GM21447 (cell line): ENCODE measurements at regions not wholly inside any gene's neighbourhood (a gene's known extent, or its start where the extent isn't known, plus 50 kb on each side); places are given as distances from the start of the nearest gene placed in this dataset.

ENCODE experiments used
- ATAC-seq: cut with Tn5 transposase; IDR thresholded peaks from one replicate; pipeline ENCODE4 v1.9.1; 2021; ENCODE audit not compliant: unreplicated experiment

DNA sequence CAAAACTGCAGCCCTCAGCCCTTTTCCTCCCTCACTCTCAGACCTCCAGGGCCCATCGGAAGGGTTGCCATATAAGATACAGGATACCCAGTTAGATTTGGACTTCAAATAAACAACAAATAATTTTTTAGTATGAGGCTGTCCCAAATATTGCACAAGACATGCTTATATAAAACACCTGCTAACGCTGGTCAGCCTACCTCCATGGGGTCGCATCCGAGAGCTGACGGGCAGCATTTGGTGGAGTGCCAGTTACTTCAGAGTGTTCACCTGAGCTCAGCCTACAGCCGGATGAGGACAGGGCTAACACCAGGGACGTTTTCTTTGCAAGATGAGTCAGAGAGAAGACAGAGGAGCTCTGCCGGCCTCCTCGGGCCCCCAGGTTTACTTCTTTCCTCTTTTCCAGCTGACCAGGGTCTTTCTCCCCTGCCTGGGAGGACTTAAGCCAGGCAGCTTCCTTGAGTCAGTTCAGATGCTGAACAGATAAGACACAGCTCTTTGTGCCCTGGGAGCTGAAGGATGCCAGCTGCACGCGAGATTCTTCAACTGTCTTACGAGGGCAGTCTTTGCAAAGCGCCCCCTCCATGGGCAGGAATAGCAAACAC, 141.2 kb upstream of the KCNG1 start:
- ATAC-seq, result no peak

DNA sequence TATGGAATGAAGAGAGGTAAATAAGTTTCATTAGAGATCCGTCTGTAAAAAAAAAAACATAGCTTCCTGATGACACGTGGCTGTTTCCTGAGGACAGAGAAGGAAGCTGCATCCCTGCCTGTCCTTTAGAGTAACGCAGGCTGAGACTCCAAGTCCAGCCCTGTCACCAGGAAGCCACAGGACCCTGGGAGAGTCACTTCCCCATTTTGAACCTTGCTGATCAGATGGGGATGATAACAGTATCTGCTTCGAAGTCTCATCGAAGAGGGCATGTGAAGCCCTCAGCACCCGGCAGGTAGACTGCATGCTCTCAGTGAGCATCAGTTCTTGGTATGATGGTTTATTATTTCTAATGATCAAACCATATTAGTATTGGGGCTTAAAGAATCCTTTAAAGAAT, 139.1 kb upstream of the KCNG1 start:
- no peak for ATAC-seq

DNA sequence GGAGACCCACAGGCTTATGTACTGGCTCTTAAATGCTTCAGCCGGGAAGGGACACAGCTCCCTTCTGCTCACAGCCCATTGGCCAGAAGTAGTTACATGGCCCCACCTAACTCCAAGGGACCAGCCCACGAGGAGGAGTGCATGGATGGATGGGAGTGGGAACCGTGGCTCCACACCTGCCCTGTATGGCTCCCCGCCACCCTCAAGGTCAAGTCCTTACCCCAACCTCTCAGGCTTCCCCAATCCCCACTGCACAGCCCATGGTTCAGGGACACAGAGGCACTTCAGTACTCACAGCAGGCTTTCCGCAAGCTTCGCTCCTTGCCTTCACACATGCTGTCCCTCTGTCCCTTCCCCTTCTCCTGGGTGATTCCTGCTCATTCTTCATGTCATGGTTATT, 137.9 kb upstream of the KCNG1 start:
- no peak for ATAC-seq

DNA sequence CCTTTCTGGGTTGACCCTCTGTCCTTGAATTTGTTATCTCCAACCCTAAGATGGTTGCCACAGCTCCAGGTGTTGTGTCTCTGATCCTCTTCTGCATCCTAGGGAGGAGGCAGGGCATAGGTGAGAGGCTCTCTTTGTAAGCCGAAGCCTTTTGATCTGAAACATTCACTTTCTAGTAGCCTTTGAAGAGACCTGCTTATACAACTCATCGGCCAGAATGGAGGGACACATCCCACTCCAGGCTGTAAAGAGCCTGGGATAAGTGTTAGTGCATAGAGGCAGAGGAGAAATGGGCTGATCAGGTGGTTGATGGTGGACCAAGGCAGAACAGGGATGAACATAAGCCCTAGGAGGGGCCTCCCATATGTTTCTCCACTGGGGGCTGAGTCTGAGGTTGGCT, 137.1 kb upstream of the KCNG1 start:
- no peak for ATAC-seq

DNA sequence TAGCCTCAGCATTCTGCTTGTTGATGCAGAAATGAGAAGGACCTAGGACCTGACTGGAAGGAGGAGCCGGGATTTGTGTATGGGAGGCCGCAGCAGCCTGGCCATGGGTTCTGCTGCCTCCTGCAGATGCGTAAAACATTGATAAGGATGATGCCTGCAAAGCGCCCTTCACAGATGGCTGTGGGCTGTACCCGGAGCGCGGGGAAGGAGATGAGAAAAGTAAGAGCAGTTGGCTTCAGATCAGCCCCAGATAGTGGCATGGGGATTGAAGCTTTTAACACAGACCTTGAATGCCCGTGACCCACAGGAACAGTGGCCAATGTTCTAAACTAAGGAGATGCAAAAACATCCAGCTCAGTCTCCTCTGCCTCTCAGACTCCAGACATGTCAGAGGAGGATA, 136.4 kb upstream of the KCNG1 start:
- no peak for ATAC-seq

DNA sequence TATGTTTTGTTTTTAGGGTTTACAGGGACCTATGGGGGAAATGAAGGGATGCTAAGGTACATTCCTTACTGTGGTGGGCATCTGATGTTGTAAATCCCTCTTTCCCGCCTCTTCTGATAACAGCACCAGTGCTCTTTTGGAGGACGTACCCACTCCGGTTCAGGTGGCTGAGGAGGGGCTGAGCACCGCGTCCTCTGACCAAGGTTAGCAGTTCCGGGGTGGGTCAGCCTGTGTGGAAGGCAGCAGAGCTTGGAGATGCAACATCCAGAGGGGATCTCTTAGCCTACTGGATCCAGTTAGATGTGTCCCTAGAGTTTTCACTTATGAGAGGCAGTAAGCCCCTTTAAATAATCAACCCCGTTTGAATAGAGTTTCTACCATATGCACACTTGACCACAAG, 135.3 kb upstream of the KCNG1 start:
- no peak for ATAC-seq

DNA sequence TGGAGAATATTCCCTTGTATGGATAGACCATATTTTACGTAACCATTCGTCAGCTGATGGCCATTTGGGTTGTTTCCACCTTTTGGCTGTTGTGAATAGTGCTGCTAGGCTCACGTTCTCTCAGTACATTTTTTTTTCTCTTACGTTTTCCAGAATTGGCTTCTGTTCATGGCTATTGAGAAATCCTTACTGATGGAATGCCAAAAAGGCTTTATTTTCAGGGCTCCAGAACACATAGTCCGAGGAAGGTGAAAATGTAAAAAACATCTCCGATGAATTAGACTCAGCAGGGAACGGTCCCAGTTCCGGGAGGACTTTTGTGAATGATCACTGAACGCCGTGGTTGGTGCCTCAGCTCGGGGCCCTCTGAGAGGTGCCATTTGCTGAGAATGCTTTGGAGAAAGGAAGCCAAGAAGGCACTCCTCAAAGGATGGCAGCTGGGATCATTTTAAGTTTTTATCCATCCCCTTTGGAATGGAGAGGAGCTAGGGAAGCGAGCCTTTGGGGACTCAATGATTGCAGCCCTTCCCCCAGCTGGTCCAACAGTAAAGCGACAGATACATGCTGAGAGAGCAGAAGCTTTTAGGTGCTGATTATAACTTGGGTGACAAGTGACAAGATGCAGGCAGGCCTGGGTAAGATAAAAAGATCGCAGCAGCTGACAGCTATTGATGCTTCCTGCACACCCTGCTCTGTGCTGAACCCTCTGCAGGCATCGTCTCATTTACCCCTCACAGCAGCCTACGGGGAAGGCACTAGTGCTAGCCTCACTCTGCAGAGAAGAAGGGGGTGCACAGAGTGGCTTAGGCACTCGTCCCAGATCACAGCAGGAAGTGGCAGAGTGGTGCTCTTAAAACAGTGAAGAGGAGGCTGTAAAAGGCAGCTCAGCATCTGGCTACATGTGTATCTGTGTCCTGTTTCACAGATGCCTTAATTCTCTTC, 133.4 kb upstream of the KCNG1 start:
- ATAC-seq, result no peak

DNA sequence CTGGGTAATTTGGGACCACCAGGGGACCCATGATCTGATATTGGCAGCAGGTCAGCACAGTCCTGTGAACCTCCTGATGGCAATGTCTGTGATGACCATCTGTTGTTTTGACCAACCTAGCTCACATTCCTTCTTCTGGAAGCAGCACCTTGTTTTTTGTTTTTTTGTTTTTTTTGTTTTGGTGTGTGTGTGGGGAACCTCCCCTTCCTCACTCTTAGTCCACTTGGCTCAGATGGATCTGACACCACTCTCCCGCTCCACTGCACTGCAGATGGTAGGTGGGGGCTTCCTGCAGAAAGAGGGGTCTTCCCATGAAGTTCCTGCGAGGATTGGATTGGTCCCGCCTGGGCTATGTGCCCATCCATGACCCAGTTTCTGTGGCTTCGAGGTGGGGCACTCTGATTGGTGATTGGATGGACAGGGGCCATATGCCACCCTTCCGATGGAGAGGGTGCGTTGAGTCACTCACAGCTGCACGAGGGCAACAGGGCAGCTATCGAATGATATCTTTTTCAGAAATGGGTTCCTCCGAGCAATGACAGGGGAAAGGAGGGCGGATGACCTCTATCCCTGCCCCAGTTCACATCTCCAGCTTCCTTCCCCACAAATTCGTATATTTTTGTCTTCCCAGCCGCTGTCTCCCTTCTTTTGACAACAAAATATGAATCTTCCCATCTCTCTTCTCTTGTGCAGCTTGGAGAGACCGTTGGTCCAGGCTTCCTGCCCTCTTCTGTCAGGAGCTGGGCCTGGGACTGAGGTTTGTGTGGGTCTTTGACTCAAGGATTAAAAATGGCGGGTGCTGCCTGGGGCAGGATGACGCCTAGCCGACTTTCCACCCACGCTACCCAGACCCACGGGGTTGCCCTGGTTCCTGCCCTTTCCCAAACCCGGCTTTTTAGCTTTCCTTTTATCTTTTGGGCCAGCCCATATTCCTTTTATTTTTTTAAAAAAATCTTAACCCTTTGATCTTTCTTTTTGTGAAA, 132.1 kb upstream of the KCNG1 start:
- ATAC-seq, result no peak

DNA sequence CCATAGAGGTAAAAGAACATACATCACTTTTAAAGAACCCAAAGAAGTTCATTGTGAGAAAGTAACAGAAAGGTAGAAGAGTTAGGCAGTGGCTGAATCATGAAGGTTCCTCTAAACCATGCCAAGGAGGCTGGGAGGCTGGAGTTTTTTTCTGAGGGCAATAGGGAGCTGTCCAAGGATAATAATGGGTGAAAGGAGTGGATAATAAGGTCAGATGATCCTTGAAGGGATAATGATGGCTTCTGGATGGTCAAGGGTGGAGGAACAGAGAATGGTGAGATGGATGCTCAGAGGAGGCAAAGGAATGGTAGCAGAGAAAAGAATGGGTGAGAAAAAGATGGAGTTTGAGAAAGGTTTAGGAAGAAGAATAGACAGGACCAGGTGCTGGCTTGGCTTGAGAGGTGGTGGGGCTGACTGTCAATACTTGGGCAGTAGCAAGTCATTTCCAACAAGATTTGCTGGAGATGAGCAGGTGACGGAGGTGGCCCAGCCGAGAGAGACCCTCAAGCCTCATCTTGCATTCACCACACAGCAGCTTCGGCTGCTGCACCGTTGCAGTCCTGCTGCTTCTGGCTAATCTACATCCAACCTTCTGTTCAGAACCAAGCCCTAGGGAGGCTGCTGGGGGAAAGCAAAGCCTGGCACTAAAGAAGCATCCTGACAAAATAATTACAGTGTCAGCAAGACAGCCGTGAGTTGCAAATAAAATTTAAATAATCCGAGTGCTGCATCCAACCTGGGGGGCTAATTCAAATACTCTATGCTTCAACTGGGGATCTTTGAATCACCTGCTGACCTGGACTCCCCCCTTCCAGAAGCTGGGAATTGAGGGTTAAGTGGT, 131.2 kb upstream of the KCNG1 start:
- ATAC-seq, result no peak

DNA sequence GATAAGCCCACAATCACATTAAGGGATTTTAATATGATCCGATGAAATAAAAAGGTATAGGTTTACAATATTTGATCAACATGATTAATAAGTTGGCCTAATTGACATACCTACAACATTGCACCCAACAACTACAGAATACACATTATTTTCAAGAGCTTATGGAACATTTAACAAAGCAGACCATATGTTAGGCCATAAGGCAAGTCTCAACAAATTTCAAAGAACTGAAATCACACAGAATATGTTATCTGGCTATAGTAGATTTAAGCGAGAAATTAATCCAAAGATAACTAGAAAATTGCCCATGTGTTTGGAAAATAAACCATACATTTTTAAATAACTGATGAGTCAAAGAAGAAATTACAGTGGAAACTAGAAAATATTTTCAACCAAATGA, 126.0 kb upstream of the KCNG1 start:
- ATAC-seq, result no peak

DNA sequence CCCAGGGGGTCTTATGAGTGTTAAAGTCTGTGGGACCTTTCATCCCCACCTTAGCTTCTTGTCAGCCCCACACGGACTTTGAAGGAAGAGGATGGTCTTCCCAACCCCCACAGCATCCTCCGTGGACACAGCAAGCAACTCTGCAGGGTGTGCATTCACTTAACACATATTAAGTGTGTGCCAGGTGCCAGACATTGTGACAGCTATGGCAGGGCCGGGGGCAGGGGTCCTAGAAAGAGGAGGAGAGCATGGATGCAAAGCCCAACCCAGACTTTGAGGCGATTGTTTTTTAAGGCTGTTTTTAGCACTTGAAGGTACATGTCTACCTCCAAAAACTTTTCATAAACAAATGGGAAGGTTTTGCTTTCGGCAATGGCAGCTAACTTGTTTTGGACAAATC, 121.6 kb upstream of the KCNG1 start:
- no peak for ATAC-seq

DNA sequence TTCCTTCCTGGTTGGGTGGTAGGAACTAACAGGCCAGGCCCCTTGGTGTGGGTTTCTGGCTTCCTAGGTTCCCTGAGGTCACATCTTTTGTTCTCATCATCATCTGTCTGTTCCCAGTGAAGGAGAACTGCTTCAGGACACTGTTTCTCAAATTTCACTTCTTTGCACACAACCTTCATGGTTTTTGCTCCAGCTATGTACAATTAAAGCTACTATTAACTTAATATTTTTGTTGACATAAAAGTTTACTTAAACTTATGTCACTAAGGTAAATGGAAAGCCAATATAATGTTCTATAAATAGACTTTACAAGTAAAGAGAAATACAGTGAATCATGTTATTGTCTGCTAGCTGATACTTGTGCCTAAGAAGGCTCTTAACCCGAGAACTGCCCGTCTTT, 120.7 kb upstream of the KCNG1 start:
- ATAC-seq, result no peak

DNA sequence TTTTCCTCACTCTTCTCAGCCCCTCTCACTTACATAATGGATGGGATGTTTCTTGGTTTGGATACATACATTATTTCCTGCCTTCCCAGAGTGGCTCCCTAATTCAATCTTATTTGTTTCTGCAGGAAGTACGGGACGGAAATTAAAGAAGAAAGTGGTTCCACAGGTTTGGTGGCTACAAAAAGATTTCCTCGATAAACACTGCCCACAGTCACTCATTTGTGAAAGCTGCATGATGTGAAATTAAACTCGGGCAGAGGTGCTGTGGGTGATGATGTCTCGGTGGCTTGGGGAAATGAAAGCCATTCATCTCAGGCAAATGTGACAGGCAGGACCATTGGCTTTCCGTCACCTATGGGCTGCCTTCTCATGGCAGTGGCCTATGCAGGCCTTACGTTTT, 119.5 kb upstream of the KCNG1 start:
- ATAC-seq, result no peak

DNA sequence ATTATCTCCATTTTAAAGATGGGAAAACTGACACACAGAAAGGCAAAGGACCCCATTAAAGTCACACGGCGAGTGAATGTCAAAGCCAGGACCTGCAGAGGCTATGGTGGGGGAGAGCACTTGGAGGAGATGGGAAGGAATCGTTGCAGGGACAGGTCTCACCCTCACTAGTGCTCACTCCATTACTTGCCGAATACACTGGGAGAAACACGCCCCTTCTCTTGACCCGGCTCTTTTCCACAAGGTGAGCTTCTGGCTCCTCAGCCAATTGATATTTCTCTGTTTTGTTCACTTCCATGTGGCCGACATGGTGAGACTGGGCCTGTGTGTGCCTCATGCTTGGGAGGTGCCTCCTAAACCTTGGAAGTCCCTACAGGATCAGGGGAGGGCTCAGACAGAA, 117.8 kb upstream of the KCNG1 start:
- ATAC-seq, result no peak

DNA sequence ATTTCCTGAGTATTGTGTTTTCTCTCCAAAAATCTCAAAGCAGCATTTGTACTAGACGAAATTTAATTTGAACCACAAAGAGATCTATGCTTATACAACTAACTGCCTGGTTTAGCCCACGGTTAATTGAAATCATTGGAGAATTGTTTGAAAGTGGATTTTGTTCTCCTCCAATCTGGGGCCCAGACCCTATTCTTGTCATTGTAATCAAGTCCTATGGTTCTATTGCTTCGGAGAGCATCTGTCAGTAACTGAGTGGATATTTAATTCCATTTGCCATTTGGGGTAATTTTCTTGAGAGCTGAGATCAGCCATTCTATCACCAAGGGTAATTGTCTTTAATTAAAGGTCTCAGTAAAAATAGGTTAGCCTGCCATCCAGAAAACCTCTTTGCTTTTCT, 117.0 kb upstream of the KCNG1 start:
- ATAC-seq, result no peak

DNA sequence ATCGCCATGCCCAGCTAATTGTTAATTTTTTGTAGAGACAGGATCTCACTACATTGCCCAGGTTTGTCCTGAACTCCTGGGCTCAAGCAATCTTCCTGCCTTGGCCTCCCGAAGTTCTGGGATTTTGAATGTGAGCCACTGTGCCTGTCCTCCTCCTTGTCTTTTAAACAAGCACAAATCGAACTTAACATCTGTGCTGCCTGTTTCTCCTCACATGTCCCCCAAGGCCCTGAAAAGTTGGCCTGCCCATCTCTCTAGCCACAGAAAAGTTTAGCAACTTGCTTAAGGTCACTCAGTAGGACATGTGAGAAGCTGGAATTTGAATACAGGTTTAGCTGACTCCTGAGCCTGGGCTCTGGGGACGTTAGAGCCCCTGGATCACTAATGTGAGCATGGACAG, 115.7 kb upstream of the KCNG1 start:
- ATAC-seq, result no peak

DNA sequence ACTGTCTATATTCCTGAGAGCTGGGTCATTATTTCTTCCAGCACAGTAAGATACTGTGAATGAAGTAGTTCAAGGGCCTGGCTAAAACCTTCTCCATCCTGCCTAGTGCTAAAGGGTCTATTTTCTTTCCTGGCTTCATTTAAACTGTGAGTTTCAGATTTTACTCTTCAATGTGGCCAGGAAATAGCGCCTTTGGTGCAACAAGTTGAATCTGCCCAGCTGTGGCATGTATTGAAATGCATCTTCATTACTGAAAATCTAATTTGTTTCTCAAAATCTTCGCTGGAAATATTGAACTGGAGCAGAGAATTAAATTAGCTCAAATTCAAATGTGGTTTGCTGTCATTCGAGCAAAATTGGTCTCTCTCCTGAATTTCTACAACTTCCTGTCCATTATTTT, 114.6 kb upstream of the KCNG1 start:
- ATAC-seq, result no peak

DNA sequence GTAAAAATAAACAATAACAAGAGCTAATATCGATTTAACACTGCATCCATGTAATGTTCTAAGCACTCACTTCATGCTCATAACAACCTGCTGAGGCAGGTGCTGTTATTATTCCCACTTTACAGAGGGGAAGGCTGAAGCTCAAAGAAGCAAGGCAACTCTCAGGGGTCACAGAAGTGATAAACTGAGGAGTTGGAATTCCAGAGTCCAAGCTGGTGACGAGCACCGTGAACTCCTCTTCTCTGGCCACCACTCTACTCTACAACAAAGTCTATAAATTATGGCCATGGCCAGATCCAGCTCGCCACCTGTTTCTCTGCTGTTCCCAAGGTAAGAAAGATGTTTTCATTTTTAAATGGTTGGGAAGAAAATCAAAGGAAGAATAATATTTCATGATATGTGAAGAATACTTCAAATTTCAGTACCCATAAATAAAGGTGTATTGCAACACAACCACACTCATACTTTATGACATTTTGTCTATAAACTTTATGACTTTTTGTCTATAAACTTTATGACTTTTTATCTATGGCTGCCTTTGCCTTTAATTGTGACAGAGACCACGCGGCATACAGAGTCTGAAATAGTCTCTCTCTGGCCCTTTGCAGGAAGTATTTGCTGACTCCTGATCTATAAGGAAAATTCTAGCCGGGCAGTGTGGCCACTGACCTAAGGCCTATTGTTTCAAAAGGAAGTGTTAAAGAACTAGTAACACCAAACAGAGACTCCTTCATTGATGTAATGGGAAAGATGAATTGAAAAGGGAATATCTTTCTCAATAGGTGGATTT, 113.2 kb upstream of the KCNG1 start:
- no peak for ATAC-seq

DNA sequence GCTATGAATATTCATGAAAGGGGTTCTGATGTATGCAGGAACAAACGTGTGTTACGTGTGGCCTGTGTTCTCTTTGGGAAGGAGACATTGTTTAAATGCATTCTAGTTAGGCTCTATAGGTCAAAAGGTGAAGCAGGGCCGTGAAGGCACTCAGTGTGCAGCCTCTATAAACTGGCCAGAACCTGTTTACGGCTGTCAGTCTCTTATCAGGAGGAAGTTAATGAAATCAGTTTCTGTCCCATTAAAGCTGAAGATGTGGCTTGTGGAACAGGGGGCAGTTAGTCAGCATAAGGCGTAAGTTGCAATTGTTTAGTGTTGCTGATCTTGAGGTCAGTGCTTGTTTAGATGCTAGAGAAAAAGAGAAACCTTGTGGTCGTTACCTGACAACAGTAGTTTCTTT, 111.5 kb upstream of the KCNG1 start:
- ATAC-seq, result no peak

DNA sequence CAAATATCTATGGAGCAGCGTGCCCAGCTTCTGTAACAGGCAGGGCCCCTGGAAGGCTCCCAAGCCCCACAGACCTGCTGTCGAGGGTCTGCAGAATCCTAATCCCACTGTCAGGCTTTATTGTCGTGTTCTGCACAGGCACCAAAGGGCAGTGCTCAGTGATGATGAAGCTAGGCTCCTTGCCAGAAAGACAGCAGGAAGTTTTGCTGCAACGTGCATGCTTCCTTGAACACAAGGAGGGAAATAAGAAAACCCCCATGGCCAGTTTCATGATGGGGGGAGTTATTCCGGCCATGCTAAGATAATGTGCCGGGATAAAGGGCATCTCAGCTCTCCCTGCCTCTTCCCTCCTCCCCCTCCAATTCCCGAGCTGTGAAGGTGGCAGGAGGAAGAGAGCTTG, 109.4 kb upstream of the KCNG1 start:
- no peak for ATAC-seq
